PC-3 (cell line): ENCODE measurements at regions not wholly inside any gene's neighbourhood (a gene's known extent, or its start where the extent isn't known, plus 50 kb on each side); places are given as distances from the start of the nearest gene placed in this dataset.
"Not testable (repeated sequence)": the region's sequence is repeated elsewhere in the genome, so short reads cannot be mapped to it uniquely, and the experiment has no call there.

ENCODE experiments used
- ATAC-seq: fragments of 200-7000 bp; cut with Tn5 transposase; 2 replicates; pipeline ENCODE4 v1.9.1; 2020; ENCODE audit warnings: mild to moderate bottlenecking, moderate library complexity
- BruUV-seq: library from RNA; stranded (reverse); fragments of 400-500 nt; replicated peaks from 2 replicates; lab custom pipeline; 2021; lab: Mats Ljungman, UMichigan
- CTCF ChIA-PET: fragments of 300-600 bp; sonication (Branson Sonifier 250); formaldehyde crosslinking; loops from one replicate; lab custom pipeline; 2022; ENCODE audit warnings: antibody characterized with exemption; lab: Charles Lee
- POLR2A ChIA-PET: fragments of 300-600 bp; sonication (Branson Sonifier 250); formaldehyde crosslinking; loops from one replicate; lab custom pipeline; 2022; ENCODE audit warnings: antibody characterized with exemption; ENCODE audit not compliant: unreplicated experiment; lab: Charles Lee
- DNase-seq: peaks from one replicate; pipeline ENCODE4 v3.0.0-alpha.2; 2015
- H2AFZ ChIP-seq: fragments of 300-600 bp; sonication (generic); 2 replicates; pipeline ENCODE4 v1.6.0; 2016; ENCODE audit warnings: antibody characterized with exemption, low read length
- H3F3A ChIP-seq: fragments of 300-600 bp; sonication (generic); one replicate; pipeline ENCODE4 v1.6.0; 2017; ENCODE audit warnings: antibody characterized with exemption, low read length, control low read depth, mild to moderate bottlenecking; ENCODE audit not compliant: unreplicated experiment
- H3K27ac ChIP-seq: fragments of 300-600 bp; sonication (generic); 2 replicates; pipeline ENCODE4 v1.5.1; 2016; ENCODE audit warnings: mild to moderate bottlenecking, low read length
- H3K27me3 ChIP-seq: fragments of 300-600 bp; sonication (generic); 2 replicates; pipeline ENCODE4 v1.6.1; 2016; ENCODE audit warnings: low read length, mixed read lengths
- H3K36me3 ChIP-seq: fragments of 300-600 bp; sonication (generic); 2 replicates; pipeline ENCODE4 v1.6.1; 2016; ENCODE audit warnings: low read depth, mixed run types, low read length, mixed read lengths
- H3K4me1 ChIP-seq: fragments of 300-600 bp; sonication (generic); 2 replicates; pipeline ENCODE4 v1.5.1; 2016; ENCODE audit warnings: low read length; ENCODE audit not compliant: insufficient read depth
- H3K4me2 ChIP-seq: fragments of 300-600 bp; sonication (generic); 2 replicates; pipeline ENCODE4 v1.6.0; 2016; ENCODE audit warnings: low read length
- H3K4me3 ChIP-seq: fragments of 300-600 bp; sonication (generic); 2 replicates; pipeline ENCODE4 v1.5.1; 2016; ENCODE audit warnings: mild to moderate bottlenecking, low read length, mixed read lengths
- H3K79me2 ChIP-seq: fragments of 300-600 bp; sonication (generic); 2 replicates; pipeline ENCODE4 v1.6.1; 2017; ENCODE audit warnings: low read length, mixed read lengths
- H3K9ac ChIP-seq: fragments of 300-600 bp; sonication (generic); 2 replicates; pipeline ENCODE4 v1.6.0; 2016; ENCODE audit warnings: mild to moderate bottlenecking, low read length
- H3K9me2 ChIP-seq: fragments of 300-600 bp; sonication (generic); replicated peaks from 2 replicates; pipeline ENCODE4 v1.6.1; 2016; ENCODE audit warnings: mixed run types, low read length, mixed read lengths
- H3K9me3 ChIP-seq: fragments of 300-600 bp; sonication (generic); 2 replicates; pipeline ENCODE4 v1.6.1; 2016; ENCODE audit warnings: low read length, mixed read lengths
- H4K20me1 ChIP-seq: fragments of 300-600 bp; sonication (generic); 2 replicates; pipeline ENCODE4 v1.6.1; 2016; ENCODE audit warnings: low read length, mixed read lengths
- EZH2 ChIP-seq: fragments of 300-600 bp; sonication (generic); IDR thresholded peaks from one replicate; pipeline ENCODE4 v1.6.1; 2017; ENCODE audit warnings: antibody characterized with exemption, mild to moderate bottlenecking, low read length; ENCODE audit not compliant: unreplicated experiment
- EZH2phosphoT487 ChIP-seq: fragments of 300-600 bp; sonication (generic); IDR thresholded peaks from 2 replicates; pipeline ENCODE4 v1.6.1; 2018; ENCODE audit warnings: mild to moderate bottlenecking, antibody characterized with exemption, low read length, borderline replicate concordance
- intact Hi-C: fragments of 100-400 bp; cut with micrococcal nuclease; formaldehyde crosslinking; loops from 2 replicates; pipeline ENCODE4 v1.9.0; 2023
- TF ChIP-seq, protein P1 (sequence below): fragments of 300-600 bp; sonication (generic); conservative IDR thresholded peaks from 2 replicates; pipeline ENCODE4 v1.5.1; 2017; ENCODE audit warnings: antibody characterized with exemption, low read depth, mild to moderate bottlenecking, low read length

- H3K9me3 ChIP-seq = no peaks in the 10 kb centered on the region
- H3F3A ChIP-seq = no peaks in the 10 kb centered on the region
- no peak overlapping the region for H3K27ac ChIP-seq
- H3K4me2 ChIP-seq = peak overlapping the region; percentile 29
- no TSS peak for BruUV-seq
- POLR2A ChIA-PET = no interaction called here
- peak; percentile 66 for DNase-seq
- H3K4me3 ChIP-seq = no peak overlapping the region
- H3K27me3 ChIP-seq = peaks cover 14% of the 10 kb centered on the region
- no peaks in the 10 kb centered on the region for H3K79me2 ChIP-seq
- peaks cover 13% of the 10 kb centered on the region; the same call in 1 of the 2 replicates for H3K4me1 ChIP-seq
- CTCF ChIA-PET = no interaction called here
- peak overlapping the region; percentile 4; the same call in 1 of the 2 replicates for H2AFZ ChIP-seq
- H4K20me1 ChIP-seq = no peaks in the 10 kb centered on the region
- intact Hi-C loops = no loop called here
- no peaks in the 10 kb centered on the region for H3K36me3 ChIP-seq
- TF ChIP-seq, protein P1, sequence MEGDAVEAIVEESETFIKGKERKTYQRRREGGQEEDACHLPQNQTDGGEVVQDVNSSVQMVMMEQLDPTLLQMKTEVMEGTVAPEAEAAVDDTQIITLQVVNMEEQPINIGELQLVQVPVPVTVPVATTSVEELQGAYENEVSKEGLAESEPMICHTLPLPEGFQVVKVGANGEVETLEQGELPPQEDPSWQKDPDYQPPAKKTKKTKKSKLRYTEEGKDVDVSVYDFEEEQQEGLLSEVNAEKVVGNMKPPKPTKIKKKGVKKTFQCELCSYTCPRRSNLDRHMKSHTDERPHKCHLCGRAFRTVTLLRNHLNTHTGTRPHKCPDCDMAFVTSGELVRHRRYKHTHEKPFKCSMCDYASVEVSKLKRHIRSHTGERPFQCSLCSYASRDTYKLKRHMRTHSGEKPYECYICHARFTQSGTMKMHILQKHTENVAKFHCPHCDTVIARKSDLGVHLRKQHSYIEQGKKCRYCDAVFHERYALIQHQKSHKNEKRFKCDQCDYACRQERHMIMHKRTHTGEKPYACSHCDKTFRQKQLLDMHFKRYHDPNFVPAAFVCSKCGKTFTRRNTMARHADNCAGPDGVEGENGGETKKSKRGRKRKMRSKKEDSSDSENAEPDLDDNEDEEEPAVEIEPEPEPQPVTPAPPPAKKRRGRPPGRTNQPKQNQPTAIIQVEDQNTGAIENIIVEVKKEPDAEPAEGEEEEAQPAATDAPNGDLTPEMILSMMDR = no peak
- TF ChIP-seq EZH2 = no peak
- H3K9me2 ChIP-seq = no peaks in the 10 kb centered on the region
- H3K9ac ChIP-seq = no peak overlapping the region
- ATAC-seq = peak; percentile 84
Observed at GRCh38 chr12:113700943-113701342, 229.3 kb upstream of the LHX5 start.

GRCh38 chr12:113699984-113700383, 228.3 kb upstream of the LHX5 start:
- DNase-seq, BruUV-seq, H2AFZ ChIP-seq, H3K27me3 ChIP-seq, H3F3A ChIP-seq, CTCF ChIA-PET, H3K36me3 ChIP-seq, H3K9ac ChIP-seq, H3K4me2 ChIP-seq, H3K27ac ChIP-seq, ATAC-seq, H3K4me3 ChIP-seq, H3K9me2 ChIP-seq, H3K9me3 ChIP-seq, H4K20me1 ChIP-seq, H3K79me2 ChIP-seq, POLR2A ChIA-PET: not testable (repeated sequence)
- peaks cover 13% of the 10 kb centered on the region; the same call in 1 of the 2 replicates for H3K4me1 ChIP-seq
- intact Hi-C loops = loop anchor here (2.0 kb wide), 1 partner anchor 67 kb away; no protein-coding TSS in a partner anchor

DNA sequence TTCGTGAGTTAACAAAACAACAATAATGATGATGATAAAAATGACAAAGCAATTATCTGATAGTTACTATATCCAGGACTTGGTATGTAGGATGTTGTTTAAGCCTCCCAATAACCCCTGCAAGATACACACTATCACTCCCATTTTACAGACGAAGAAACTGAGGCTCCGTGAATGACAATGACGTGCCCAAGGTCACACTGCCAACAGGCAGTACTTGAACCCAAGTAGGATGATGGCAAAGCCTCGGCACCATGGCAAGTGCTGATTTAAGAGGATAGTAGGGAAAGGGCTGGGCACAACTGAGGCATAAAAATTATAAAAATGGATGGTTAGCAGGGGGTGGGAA, 226.8 kb upstream of the LHX5 start:
- H3K9me3 ChIP-seq = no peaks in the 10 kb centered on the region
- BruUV-seq = no TSS peak
- POLR2A ChIA-PET = no interaction called here
- no peak overlapping the region for H3K9ac ChIP-seq
- H3K4me1 ChIP-seq = peaks cover 13% of the 10 kb centered on the region; the same call in 1 of the 2 replicates
- H3K27ac ChIP-seq = no peak overlapping the region
- intact Hi-C loops = loop anchor here (2.0 kb wide), 1 partner anchor 68 kb away; no protein-coding TSS in a partner anchor
- no peaks in the 10 kb centered on the region for H3K79me2 ChIP-seq
- no peaks in the 10 kb centered on the region for H3F3A ChIP-seq
- H4K20me1 ChIP-seq = no peaks in the 10 kb centered on the region
- CTCF ChIA-PET = no interaction called here
- ATAC-seq = no peak
- DNase-seq = no peak
- no peaks in the 10 kb centered on the region for H3K9me2 ChIP-seq
- no peaks in the 10 kb centered on the region for H3K36me3 ChIP-seq
- no peak overlapping the region for H3K4me3 ChIP-seq
- H3K27me3 ChIP-seq = peaks cover 5% of the 10 kb centered on the region
- H3K4me2 ChIP-seq = peak overlapping the region; percentile 8
- H2AFZ ChIP-seq = no peak overlapping the region
- TF ChIP-seq, protein P1 = no peak
- TF ChIP-seq EZH2phosphoT487 = no peak
